ENCODE measurements at regions not wholly inside any gene's neighbourhood (a gene's known extent, or its start where the extent isn't known, plus 50 kb on each side); places are given as distances from the start of the nearest gene placed in this dataset.

GRCh38 chr5:110104060-110104725 lies 414.5 kb downstream of the MAN2A1 start:
- Histone ChIP-seq H3K79me1 (ENCODE audit: insufficient read depth, low read depth, low read length, poor library complexity, severe bottlenecking) (no peaks in the 10 kb centered on the region), H3T11ph (ENCODE audit: low read length) (no peak overlapping the region), H3K9ac (ENCODE audit: extremely low read depth, insufficient read length, low read length) (no peak overlapping the region), H3K4me1 (ENCODE audit: insufficient read depth, low read length) (no peaks in the 10 kb centered on the region), H4K8ac (replicated peaks; ENCODE audit: insufficient read length, low read depth, low read length) (no peak overlapping the region), H2BK15ac (ENCODE audit: low read depth, low read length) (no peak overlapping the region), H2AFZ (ENCODE audit: low read length) (peak overlapping the region; percentile 60), H3K27ac (ENCODE audit: insufficient read length, low read depth, low read length) (no peak overlapping the region), H2BK120ac (ENCODE audit: low read depth, low read length, poor library complexity, severe bottlenecking) (no peak overlapping the region), H3K56ac (ENCODE audit: insufficient read length, low read depth, low read length) (no peak overlapping the region), H3K14ac (ENCODE audit: insufficient read depth, low read length) (no peak overlapping the region), H3K9me3 (ENCODE audit: control insufficient read depth, low read depth, low read length) (no peaks in the 10 kb centered on the region), H2BK12ac (ENCODE audit: insufficient read length, low read depth, low read length) (no peak overlapping the region), H4K5ac (ENCODE audit: insufficient read length, low read depth, low read length) (no peak overlapping the region), H2BK20ac (ENCODE audit: low read depth, low read length, poor library complexity, severe bottlenecking) (no peak overlapping the region), H3K4ac (ENCODE audit: low read depth, low read length) (no peak overlapping the region), H3K23ac (ENCODE audit: insufficient read length, low read depth, low read length) (no peak overlapping the region), H3K79me2 (ENCODE audit: insufficient read depth, low read length) (no peaks in the 10 kb centered on the region), H4K91ac (ENCODE audit: insufficient read length, low read depth, low read length) (no peak overlapping the region), H2BK5ac (ENCODE audit: insufficient read length, low read length) (no peak overlapping the region), H4K20me1 (ENCODE audit: control insufficient read depth, insufficient read depth, insufficient read length) (no peaks in the 10 kb centered on the region), H3K23me2 (ENCODE audit: insufficient read length, low read depth, low read length, poor library complexity, severe bottlenecking) (no peaks in the 10 kb centered on the region), H3K18ac (ENCODE audit: insufficient read length, low read depth, low read length) (no peak overlapping the region), H3K27me3 (ENCODE audit: insufficient read depth, low read length) (no peaks in the 10 kb centered on the region), H2AK5ac (ENCODE audit: insufficient read length, low read length) (no peak overlapping the region), H3K4me2 (ENCODE audit: insufficient read depth, insufficient read length, low read length) (no peak overlapping the region)
- no CpG with 5 or more reads among the region's 13 CpGs for WGBS (ENCODE audit: extremely low coverage, insufficient read length, low lambda C conversion rate)
- no peak for DNase-seq
- H3K36me3 Mint-ChIP-seq (ENCODE audit: insufficient read depth in 1 of 3, low read depth in 3 of 3), result no peaks in the 10 kb centered on the region
- no peaks in the 10 kb centered on the region for H3K9me3 Mint-ChIP-seq
- peaks cover 4 to 9% of the 10 kb centered on the region in 2 experiments; a peak in 2 of 4 replicates for H3K4me1 Mint-ChIP-seq
- TF ChIP-seq, protein P1, sequence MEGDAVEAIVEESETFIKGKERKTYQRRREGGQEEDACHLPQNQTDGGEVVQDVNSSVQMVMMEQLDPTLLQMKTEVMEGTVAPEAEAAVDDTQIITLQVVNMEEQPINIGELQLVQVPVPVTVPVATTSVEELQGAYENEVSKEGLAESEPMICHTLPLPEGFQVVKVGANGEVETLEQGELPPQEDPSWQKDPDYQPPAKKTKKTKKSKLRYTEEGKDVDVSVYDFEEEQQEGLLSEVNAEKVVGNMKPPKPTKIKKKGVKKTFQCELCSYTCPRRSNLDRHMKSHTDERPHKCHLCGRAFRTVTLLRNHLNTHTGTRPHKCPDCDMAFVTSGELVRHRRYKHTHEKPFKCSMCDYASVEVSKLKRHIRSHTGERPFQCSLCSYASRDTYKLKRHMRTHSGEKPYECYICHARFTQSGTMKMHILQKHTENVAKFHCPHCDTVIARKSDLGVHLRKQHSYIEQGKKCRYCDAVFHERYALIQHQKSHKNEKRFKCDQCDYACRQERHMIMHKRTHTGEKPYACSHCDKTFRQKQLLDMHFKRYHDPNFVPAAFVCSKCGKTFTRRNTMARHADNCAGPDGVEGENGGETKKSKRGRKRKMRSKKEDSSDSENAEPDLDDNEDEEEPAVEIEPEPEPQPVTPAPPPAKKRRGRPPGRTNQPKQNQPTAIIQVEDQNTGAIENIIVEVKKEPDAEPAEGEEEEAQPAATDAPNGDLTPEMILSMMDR (conservative IDR thresholded peaks at IDR 0.05), result no peak
- H3K4me3 Mint-ChIP-seq, result no peak overlapping the region
- no peaks in the 10 kb centered on the region for H3K27me3 Mint-ChIP-seq (ENCODE audit: low read depth)
- 0 out of 7 replicates have a peak overlapping the region, but pooled peaks of 1 of the 3 experiments have one; percentile 54 for H3K27ac Mint-ChIP-seq

Measured in H9 (cell line).